CD4-positive, alpha-beta T cell (primary cell): ENCODE measurements at regions not wholly inside any gene's neighbourhood (a gene's known extent, or its start where the extent isn't known, plus 50 kb on each side); places are given as distances from the start of the nearest gene placed in this dataset.

Experiments
- ATAC-seq: fragments of 200-7000 bp; cut with Tn5 transposase; one replicate; pipeline ENCODE4 v1.10.0; 2022; ENCODE audit warnings: mild to moderate bottlenecking; ENCODE audit not compliant: poor library complexity
- CTCF ChIA-PET: fragments of 350-600 bp; sonication (Branson Sonifier 250); formaldehyde crosslinking; loops from one replicate; lab custom pipeline; 2021; ENCODE audit warnings: antibody characterized with exemption, inconsistent platforms; lab: Charles Lee
- POLR2A ChIA-PET: fragments of 350-600 bp; sonication (Branson Sonifier 250); formaldehyde crosslinking; loops from one replicate; lab custom pipeline; 2021; ENCODE audit warnings: antibody characterized with exemption, inconsistent platforms; lab: Charles Lee
- DNase-seq, 14 experiments: peaks; one replicate each; pipeline ENCODE4 v3.0.0-alpha.2; 2013 to 2020; ENCODE audit warnings: mixed read lengths in 2 of 14
- H3K27ac ChIP-seq, 2 donors: one replicate each; pipeline versions ENCODE4 v1.5.1 to v1.7.0; 2013; ENCODE audit warnings: low read length in 2 of 2, low read depth in 1 of 2, mild to moderate bottlenecking in 1 of 2
- H3K27me3 ChIP-seq, 2 experiments: 1 replicate in 1 of 2; 2 replicates in 1 of 2; pipeline versions ENCODE4 v1.6.1 to v1.7.0; 2013; ENCODE audit warnings: low read length in 2 of 2, control low read depth in 1 of 2, mild to moderate bottlenecking in 1 of 2, moderate library complexity in 1 of 2; ENCODE audit not compliant: insufficient read depth in 2 of 2, control insufficient read depth in 1 of 2
- H3K36me3 ChIP-seq: one replicate; pipeline ENCODE4 v1.6.1; 2013; ENCODE audit warnings: low read length, control low read depth; ENCODE audit not compliant: insufficient read depth
- H3K4me1 ChIP-seq: one replicate; pipeline ENCODE4 v1.6.1; 2013; ENCODE audit warnings: low read length, control low read depth; ENCODE audit not compliant: insufficient read depth
- H3K4me3 ChIP-seq: one replicate; pipeline ENCODE4 v1.5.1; 2013; ENCODE audit warnings: mild to moderate bottlenecking, low read length, moderate library complexity
- H3K9me3 ChIP-seq, 2 experiments: 1 replicate in 1 of 2; 2 replicates in 1 of 2; pipeline versions ENCODE4 v1.6.1 to v1.7.0; 2013; ENCODE audit warnings: low read length in 2 of 2, mild to moderate bottlenecking in 2 of 2, control low read depth in 1 of 2, moderate library complexity in 1 of 2; ENCODE audit not compliant: control insufficient read depth in 1 of 2, insufficient read depth in 1 of 2
- H3K27ac Mint-ChIP-seq: one replicate; pipeline ENCODE4 v1.8.0; 2020; ENCODE audit warnings: mixed read lengths
- H3K27me3 Mint-ChIP-seq: one replicate; pipeline ENCODE4 v1.8.0; 2021; ENCODE audit warnings: mixed read lengths
- H3K36me3 Mint-ChIP-seq: one replicate; pipeline ENCODE4 v1.8.0; 2021; ENCODE audit warnings: low read depth, mixed read lengths
- H3K4me1 Mint-ChIP-seq: one replicate; pipeline ENCODE4 v1.8.0; 2021; ENCODE audit warnings: low read depth, mixed read lengths
- H3K4me3 Mint-ChIP-seq: one replicate; pipeline ENCODE4 v1.8.0; 2020; ENCODE audit warnings: mild to moderate bottlenecking, mixed read lengths
- H3K9me3 Mint-ChIP-seq: one replicate; pipeline ENCODE4 v1.8.0; 2020; ENCODE audit warnings: mixed read lengths
- intact Hi-C, 2 experiments: fragments of 100-400 bp; cut with DNase I in 1 of 2; cut with micrococcal nuclease in 1 of 2; formaldehyde crosslinking; loops; one replicate each; pipeline versions ENCODE4 v1.15.1 to v1.9.0; 2023 to 2025; cut with DNase I, micrococcal nuclease
- TF ChIP-seq, protein P1 (sequence below): fragments of 200-600 bp; IDR thresholded peaks from one replicate; pipeline ENCODE4 v1.8.0; 2022; ENCODE audit warnings: antibody characterized with exemption, mild to moderate bottlenecking

DNA sequence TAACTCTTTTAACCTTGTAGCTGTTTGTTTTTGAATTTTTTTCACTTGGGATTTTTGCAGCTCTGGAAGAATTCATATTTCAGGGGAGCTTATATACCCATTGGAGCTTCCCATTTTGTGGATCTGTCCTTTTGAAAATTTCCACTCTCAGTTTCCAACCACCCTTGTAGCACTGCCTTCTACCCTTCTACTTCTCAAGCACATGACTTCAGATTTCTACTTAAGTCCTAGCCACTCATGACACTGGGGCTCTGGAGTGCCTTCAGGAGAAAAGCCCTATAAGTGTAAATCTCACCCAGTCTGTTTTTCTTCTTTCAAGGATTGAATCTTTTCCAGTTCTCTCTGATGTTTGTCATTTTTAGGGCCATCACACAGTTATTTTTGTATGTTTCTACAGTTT, 283.7 kb upstream of the KCNH7 start:
- intact Hi-C loops = no loop called here
- no peaks in the 10 kb centered on the region for H3K9me3 ChIP-seq
- H3K9me3 Mint-ChIP-seq = peaks cover 7% of the 10 kb centered on the region
- ChIA-PET CTCF (no interaction called here), POLR2A (no interaction called here)
- H3K4me3 Mint-ChIP-seq = no peak overlapping the region
- no peaks in the 10 kb centered on the region for H3K36me3 Mint-ChIP-seq
- H3K27ac ChIP-seq = no peak overlapping the region
- no peaks in the 10 kb centered on the region for H3K27me3 Mint-ChIP-seq
- H3K27me3 ChIP-seq = no peaks in the 10 kb centered on the region
- H3K4me1 ChIP-seq = no peaks in the 10 kb centered on the region
- ATAC-seq (no peak), DNase-seq (no peak)
- H3K4me3 ChIP-seq = no peak overlapping the region
- H3K4me1 Mint-ChIP-seq = no peaks in the 10 kb centered on the region
- H3K27ac Mint-ChIP-seq = no peak overlapping the region
- TF ChIP-seq, protein P1, sequence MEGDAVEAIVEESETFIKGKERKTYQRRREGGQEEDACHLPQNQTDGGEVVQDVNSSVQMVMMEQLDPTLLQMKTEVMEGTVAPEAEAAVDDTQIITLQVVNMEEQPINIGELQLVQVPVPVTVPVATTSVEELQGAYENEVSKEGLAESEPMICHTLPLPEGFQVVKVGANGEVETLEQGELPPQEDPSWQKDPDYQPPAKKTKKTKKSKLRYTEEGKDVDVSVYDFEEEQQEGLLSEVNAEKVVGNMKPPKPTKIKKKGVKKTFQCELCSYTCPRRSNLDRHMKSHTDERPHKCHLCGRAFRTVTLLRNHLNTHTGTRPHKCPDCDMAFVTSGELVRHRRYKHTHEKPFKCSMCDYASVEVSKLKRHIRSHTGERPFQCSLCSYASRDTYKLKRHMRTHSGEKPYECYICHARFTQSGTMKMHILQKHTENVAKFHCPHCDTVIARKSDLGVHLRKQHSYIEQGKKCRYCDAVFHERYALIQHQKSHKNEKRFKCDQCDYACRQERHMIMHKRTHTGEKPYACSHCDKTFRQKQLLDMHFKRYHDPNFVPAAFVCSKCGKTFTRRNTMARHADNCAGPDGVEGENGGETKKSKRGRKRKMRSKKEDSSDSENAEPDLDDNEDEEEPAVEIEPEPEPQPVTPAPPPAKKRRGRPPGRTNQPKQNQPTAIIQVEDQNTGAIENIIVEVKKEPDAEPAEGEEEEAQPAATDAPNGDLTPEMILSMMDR = no peak
- H3K36me3 ChIP-seq = no peaks in the 10 kb centered on the region

GRCh38 chr2:163121483-163121882, 282.9 kb upstream of the KCNH7 start:
- no peaks in the 10 kb centered on the region for H3K4me1 Mint-ChIP-seq
- no peak overlapping the region for H3K4me3 ChIP-seq
- ChIA-PET CTCF (no interaction called here), POLR2A (no interaction called here)
- DNase-seq (no peak), ATAC-seq (no peak)
- no peaks in the 10 kb centered on the region for H3K9me3 ChIP-seq
- no peak overlapping the region for H3K27ac Mint-ChIP-seq
- H3K4me3 Mint-ChIP-seq = no peak overlapping the region
- H3K4me1 ChIP-seq = no peaks in the 10 kb centered on the region
- intact Hi-C loops = no loop called here
- peaks cover 7% of the 10 kb centered on the region for H3K9me3 Mint-ChIP-seq
- no peaks in the 10 kb centered on the region for H3K36me3 Mint-ChIP-seq
- no peaks in the 10 kb centered on the region for H3K27me3 Mint-ChIP-seq
- H3K27me3 ChIP-seq = no peaks in the 10 kb centered on the region
- TF ChIP-seq, protein P1 = no peak
- no peaks in the 10 kb centered on the region for H3K36me3 ChIP-seq
- no peak overlapping the region for H3K27ac ChIP-seq

DNA sequence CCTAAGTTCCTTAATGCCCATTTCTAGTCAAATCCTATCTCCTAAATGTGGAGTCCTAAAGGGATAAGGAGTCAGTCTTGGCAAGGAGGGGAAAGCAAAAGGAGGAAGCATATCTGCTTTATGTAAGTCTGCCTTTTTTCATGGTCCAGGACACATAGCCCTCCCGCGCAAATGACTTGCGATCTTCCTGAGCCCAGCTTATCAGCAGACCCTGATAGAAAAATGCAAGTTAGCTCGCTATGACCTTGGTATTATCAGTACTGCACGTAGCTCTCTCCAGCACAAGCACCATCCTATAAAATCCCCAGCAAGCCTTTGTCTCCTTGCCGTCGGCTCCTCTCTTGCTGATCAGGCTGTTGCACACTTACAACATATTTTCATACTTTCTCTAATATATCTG, 281.4 kb upstream of the KCNH7 start:
- H3K36me3 ChIP-seq = no peaks in the 10 kb centered on the region
- intact Hi-C loops = no loop called here
- no peak overlapping the region for H3K27ac ChIP-seq
- ChIA-PET CTCF (no interaction called here), POLR2A (no interaction called here)
- TF ChIP-seq, protein P1 = no peak
- H3K27me3 ChIP-seq = no peaks in the 10 kb centered on the region
- no peaks in the 10 kb centered on the region for H3K4me1 ChIP-seq
- H3K4me1 Mint-ChIP-seq = no peaks in the 10 kb centered on the region
- H3K4me3 Mint-ChIP-seq = no peak overlapping the region
- no peak overlapping the region for H3K27ac Mint-ChIP-seq
- H3K36me3 Mint-ChIP-seq = no peaks in the 10 kb centered on the region
- no peak overlapping the region for H3K4me3 ChIP-seq
- no peaks in the 10 kb centered on the region for H3K9me3 ChIP-seq
- no peak for ATAC-seq
- no peak for DNase-seq
- H3K9me3 Mint-ChIP-seq = peaks cover 3% of the 10 kb centered on the region
- no peaks in the 10 kb centered on the region for H3K27me3 Mint-ChIP-seq
